ENCODE measurements at regions not wholly inside any gene's neighbourhood (a gene's known extent, or its start where the extent isn't known, plus 50 kb on each side); places are given as distances from the start of the nearest gene placed in this dataset.

GRCh38 chr3:135779590-135780235 lies 185.8 kb upstream of the PPP2R3A start:
- H3K4me3 ChIP-seq, result no peak overlapping the region
- H3K36me3 ChIP-seq, result no peaks in the 10 kb centered on the region
- H3K27me3 ChIP-seq, result no peaks in the 10 kb centered on the region
- no peaks in the 10 kb centered on the region for H3K4me1 ChIP-seq
- H3K9me3 ChIP-seq, result no peaks in the 10 kb centered on the region
- DNase-seq (ENCODE audit: low spot score in 2 of 2), result no peak
- WGBS, result 49% methylated on average over 6 of the region's 6 CpGs
- TF ChIP-seq, protein P1, sequence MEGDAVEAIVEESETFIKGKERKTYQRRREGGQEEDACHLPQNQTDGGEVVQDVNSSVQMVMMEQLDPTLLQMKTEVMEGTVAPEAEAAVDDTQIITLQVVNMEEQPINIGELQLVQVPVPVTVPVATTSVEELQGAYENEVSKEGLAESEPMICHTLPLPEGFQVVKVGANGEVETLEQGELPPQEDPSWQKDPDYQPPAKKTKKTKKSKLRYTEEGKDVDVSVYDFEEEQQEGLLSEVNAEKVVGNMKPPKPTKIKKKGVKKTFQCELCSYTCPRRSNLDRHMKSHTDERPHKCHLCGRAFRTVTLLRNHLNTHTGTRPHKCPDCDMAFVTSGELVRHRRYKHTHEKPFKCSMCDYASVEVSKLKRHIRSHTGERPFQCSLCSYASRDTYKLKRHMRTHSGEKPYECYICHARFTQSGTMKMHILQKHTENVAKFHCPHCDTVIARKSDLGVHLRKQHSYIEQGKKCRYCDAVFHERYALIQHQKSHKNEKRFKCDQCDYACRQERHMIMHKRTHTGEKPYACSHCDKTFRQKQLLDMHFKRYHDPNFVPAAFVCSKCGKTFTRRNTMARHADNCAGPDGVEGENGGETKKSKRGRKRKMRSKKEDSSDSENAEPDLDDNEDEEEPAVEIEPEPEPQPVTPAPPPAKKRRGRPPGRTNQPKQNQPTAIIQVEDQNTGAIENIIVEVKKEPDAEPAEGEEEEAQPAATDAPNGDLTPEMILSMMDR (IDR thresholded peaks at IDR 0.05), result no peak
- TF ChIP-seq EP300 (IDR thresholded peaks at IDR 0.05), result no peak
- H3K27ac ChIP-seq, result no peak overlapping the region

- H3K36me3 ChIP-seq, result no peaks in the 10 kb centered on the region
- H3K27me3 ChIP-seq, result no peaks in the 10 kb centered on the region
- no peak overlapping the region for H3K27ac ChIP-seq
- DNase-seq (ENCODE audit: low spot score in 2 of 2), result no peak
- 50% methylated on average over 3 of the region's 3 CpGs for WGBS
- no peak overlapping the region for H3K4me3 ChIP-seq
- no peaks in the 10 kb centered on the region for H3K9me3 ChIP-seq
- no peaks in the 10 kb centered on the region for H3K4me1 ChIP-seq
- no peak for TF ChIP-seq EP300 (IDR thresholded peaks at IDR 0.05)
- TF ChIP-seq, protein P1 (IDR thresholded peaks at IDR 0.05), result no peak
- no peak for TF ChIP-seq POLR2AphosphoS5 (IDR thresholded peaks at IDR 0.05)
- no peak for TF ChIP-seq POLR2A (IDR thresholded peaks at IDR 0.05)
Measured at GRCh38 chr3:135781026-135781815, 184.3 kb upstream of the PPP2R3A start.

DNA sequence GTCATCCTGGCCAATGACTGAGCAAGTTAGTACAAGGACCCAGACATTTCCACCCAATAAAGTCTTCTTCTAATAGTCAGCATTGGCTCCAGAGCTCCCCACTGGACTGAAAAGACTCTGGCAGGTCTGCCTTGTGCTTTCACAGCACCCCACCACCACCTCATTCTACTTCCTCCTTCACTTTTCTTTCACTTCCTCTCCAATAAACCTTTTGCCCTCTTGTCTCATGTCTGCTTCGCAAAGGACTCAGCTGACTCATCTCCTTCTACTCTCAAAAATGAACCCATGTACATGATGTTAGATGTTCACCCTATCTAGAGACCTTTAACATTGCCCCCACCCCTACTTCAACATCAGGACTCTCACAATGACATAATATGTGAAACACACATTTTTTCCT lies 181.0 kb upstream of the PPP2R3A start:
- Histone ChIP-seq H3K9me3 (no peaks in the 10 kb centered on the region), H3K27ac (no peak overlapping the region), H3K4me1 (no peaks in the 10 kb centered on the region), H3K4me3 (no peak overlapping the region), H3K27me3 (no peaks in the 10 kb centered on the region), H3K36me3 (no peaks in the 10 kb centered on the region)
- DNase-seq (ENCODE audit: low spot score in 2 of 2), result no peak
- WGBS, result 64% methylated on average over 1 of the region's 1 CpG
- TF ChIP-seq POLR2A (IDR thresholded peaks at IDR 0.05) (no peak), POLR2AphosphoS5 (IDR thresholded peaks at IDR 0.05) (no peak), EP300 (IDR thresholded peaks at IDR 0.05) (no peak)
- TF ChIP-seq, protein P1 (IDR thresholded peaks at IDR 0.05), result no peak

- TF ChIP-seq, protein P1 (IDR thresholded peaks at IDR 0.05), result no peak
- TF ChIP-seq POLR2A (IDR thresholded peaks at IDR 0.05) (no peak), EP300 (IDR thresholded peaks at IDR 0.05) (no peak), POLR2AphosphoS5 (IDR thresholded peaks at IDR 0.05) (no peak)
- Histone ChIP-seq H3K9me3 (no peaks in the 10 kb centered on the region), H3K36me3 (no peaks in the 10 kb centered on the region), H3K27me3 (no peaks in the 10 kb centered on the region), H3K4me3 (no peak overlapping the region), H3K4me1 (no peaks in the 10 kb centered on the region), H3K27ac (no peak overlapping the region)
- WGBS, result 69% methylated on average over 4 of the region's 4 CpGs
- DNase-seq (ENCODE audit: low spot score in 2 of 2), result no peak
Measured at GRCh38 chr3:135788146-135788545, 177.4 kb upstream of the PPP2R3A start.

- DNase-seq (ENCODE audit: low spot score in 2 of 2), result no peak
- 94% methylated on average over 2 of the region's 2 CpGs for WGBS
- H3K36me3 ChIP-seq, result no peaks in the 10 kb centered on the region
- H3K27ac ChIP-seq, result no peak overlapping the region
- no peak overlapping the region for H3K4me3 ChIP-seq
- H3K4me1 ChIP-seq, result no peaks in the 10 kb centered on the region
- no peak for TF ChIP-seq POLR2AphosphoS5 (IDR thresholded peaks at IDR 0.05)
- TF ChIP-seq, protein P1 (IDR thresholded peaks at IDR 0.05), result no peak
- TF ChIP-seq EP300 (IDR thresholded peaks at IDR 0.05), result no peak
- no peak for TF ChIP-seq POLR2A (IDR thresholded peaks at IDR 0.05)
- H3K9me3 ChIP-seq, result no peaks in the 10 kb centered on the region
- H3K27me3 ChIP-seq, result peaks cover 3% of the 10 kb centered on the region
Measured at GRCh38 chr3:135788978-135789377, 176.6 kb upstream of the PPP2R3A start.
